HEK293 (cell line): ENCODE measurements at regions not wholly inside any gene's neighbourhood (a gene's known extent, or its start where the extent isn't known, plus 50 kb on each side); places are given as distances from the start of the nearest gene placed in this dataset.

Experiments used
- MYNN ChIP-seq: fragments of 450-650 bp; formaldehyde crosslinking; IDR thresholded peaks from 2 replicates; pipeline ENCODE4 v1.5.1; 2016; ENCODE audit warnings: missing biosample characterization, missing genetic modification characterization, borderline replicate concordance
- SETDB1 ChIP-seq: IDR thresholded peaks from one replicate; pipeline ENCODE4 v1.6.1; 2017; ENCODE audit warnings: mild to moderate bottlenecking, low read length, moderate library complexity, mixed read lengths; ENCODE audit not compliant: insufficient read length
- ZBTB21 ChIP-seq: fragments of 450-650 bp; formaldehyde crosslinking; IDR thresholded peaks from 2 replicates; pipeline ENCODE4 v1.5.1; 2017; ENCODE audit warnings: missing biosample characterization, missing genetic modification characterization
- ZNF114 ChIP-seq: fragments of 450-650 bp; formaldehyde crosslinking; IDR thresholded peaks from 2 replicates; pipeline ENCODE4 v1.5.0; 2017; ENCODE audit warnings: missing biosample characterization, missing genetic modification characterization
- ZNF138 ChIP-seq: fragments of 450-650 bp; formaldehyde crosslinking; IDR thresholded peaks from 2 replicates; pipeline ENCODE4 v1.5.1; 2016; ENCODE audit warnings: missing biosample characterization, missing genetic modification characterization, borderline replicate concordance
- ZNF140 ChIP-seq: fragments of 450-650 bp; formaldehyde crosslinking; IDR thresholded peaks from 2 replicates; pipeline ENCODE4 v1.5.1; 2016; ENCODE audit warnings: missing biosample characterization, missing genetic modification characterization
- ZNF169 ChIP-seq: fragments of 450-650 bp; formaldehyde crosslinking; IDR thresholded peaks from 2 replicates; pipeline ENCODE4 v1.5.1; 2016; ENCODE audit warnings: missing biosample characterization, missing genetic modification characterization
- ZNF175 ChIP-seq: fragments of 450-650 bp; formaldehyde crosslinking; IDR thresholded peaks from 2 replicates; pipeline ENCODE4 v1.5.1; 2016; ENCODE audit warnings: missing biosample characterization, missing genetic modification characterization
- ZNF24 ChIP-seq: fragments of 450-650 bp; formaldehyde crosslinking; IDR thresholded peaks from 2 replicates; pipeline ENCODE4 v1.5.1; 2016; ENCODE audit warnings: missing biosample characterization, missing genetic modification characterization
- ZNF274 ChIP-seq, 2 experiments: fragments of 200-500 bp in 1 of 2; fragments of 450-650 bp in 1 of 2; sonication (Bioruptor generic) in 1 of 2; formaldehyde crosslinking in 1 of 2; IDR thresholded peaks; 2 replicates each; pipeline versions ENCODE4 v1.5.1 to v1.6.1; 2014 to 2016; ENCODE audit warnings: borderline replicate concordance in 1 of 2, inconsistent platforms in 1 of 2, low read length in 1 of 2, missing biosample characterization in 1 of 2, missing genetic modification characterization in 1 of 2
- ZNF510 ChIP-seq: fragments of 450-650 bp; formaldehyde crosslinking; IDR thresholded peaks from 2 replicates; pipeline ENCODE4 v1.5.1; 2018; ENCODE audit warnings: mild to moderate bottlenecking, missing genetic modification characterization, missing biosample characterization; ENCODE audit not compliant: insufficient replicate concordance
- ZNF529 ChIP-seq: fragments of 450-650 bp; formaldehyde crosslinking; IDR thresholded peaks from 2 replicates; pipeline ENCODE4 v1.5.1; 2017; ENCODE audit warnings: missing genetic modification characterization, missing biosample characterization; ENCODE audit not compliant: insufficient replicate concordance
- ZNF76 ChIP-seq: fragments of 450-650 bp; formaldehyde crosslinking; IDR thresholded peaks from 2 replicates; pipeline ENCODE4; 2016; ENCODE audit warnings: low read depth, missing biosample characterization, missing genetic modification characterization, borderline replicate concordance
- TF ChIP-seq, protein P1 (sequence below): fragments of 450-650 bp; formaldehyde crosslinking; IDR thresholded peaks from 2 replicates; pipeline ENCODE4 v1.5.1; 2016; ENCODE audit warnings: missing biosample characterization, missing genetic modification characterization

DNA sequence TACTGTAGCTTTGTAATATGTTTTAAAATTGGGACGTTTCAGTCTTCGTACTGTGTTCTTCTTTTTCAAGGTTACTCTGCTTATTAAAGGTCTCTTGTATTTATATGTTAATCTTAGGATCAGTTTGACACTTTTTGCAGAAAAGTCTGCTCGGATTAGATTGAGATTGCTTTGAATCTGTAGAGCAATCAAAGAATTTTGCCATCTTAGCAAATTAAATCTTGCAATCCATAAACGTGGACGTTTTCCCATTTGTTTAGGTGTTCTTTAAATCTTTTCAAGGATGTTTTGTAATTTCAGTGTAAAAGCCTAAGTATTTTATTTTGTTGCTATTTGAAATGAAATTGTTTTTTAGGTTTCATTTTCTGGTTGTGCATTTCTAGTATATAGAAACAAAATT, 78.0 kb upstream of the GTSF1L start:
- no peak for TF ChIP-seq ZNF24 (tag by site-specific recombination)
- no peak for TF ChIP-seq ZNF140 (tag by site-specific recombination)
- peak; percentile 23 for TF ChIP-seq SETDB1
- no peak for TF ChIP-seq MYNN (tag by site-specific recombination)
- no peak for TF ChIP-seq ZNF76 (tag by site-specific recombination)
- TF ChIP-seq, protein P1, sequence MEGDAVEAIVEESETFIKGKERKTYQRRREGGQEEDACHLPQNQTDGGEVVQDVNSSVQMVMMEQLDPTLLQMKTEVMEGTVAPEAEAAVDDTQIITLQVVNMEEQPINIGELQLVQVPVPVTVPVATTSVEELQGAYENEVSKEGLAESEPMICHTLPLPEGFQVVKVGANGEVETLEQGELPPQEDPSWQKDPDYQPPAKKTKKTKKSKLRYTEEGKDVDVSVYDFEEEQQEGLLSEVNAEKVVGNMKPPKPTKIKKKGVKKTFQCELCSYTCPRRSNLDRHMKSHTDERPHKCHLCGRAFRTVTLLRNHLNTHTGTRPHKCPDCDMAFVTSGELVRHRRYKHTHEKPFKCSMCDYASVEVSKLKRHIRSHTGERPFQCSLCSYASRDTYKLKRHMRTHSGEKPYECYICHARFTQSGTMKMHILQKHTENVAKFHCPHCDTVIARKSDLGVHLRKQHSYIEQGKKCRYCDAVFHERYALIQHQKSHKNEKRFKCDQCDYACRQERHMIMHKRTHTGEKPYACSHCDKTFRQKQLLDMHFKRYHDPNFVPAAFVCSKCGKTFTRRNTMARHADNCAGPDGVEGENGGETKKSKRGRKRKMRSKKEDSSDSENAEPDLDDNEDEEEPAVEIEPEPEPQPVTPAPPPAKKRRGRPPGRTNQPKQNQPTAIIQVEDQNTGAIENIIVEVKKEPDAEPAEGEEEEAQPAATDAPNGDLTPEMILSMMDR (tag by site-specific recombination): no peak
- TF ChIP-seq ZNF529 (tag by site-specific recombination): no peak
- no peak for TF ChIP-seq ZNF114
- no peak for TF ChIP-seq ZNF175
- TF ChIP-seq ZNF138: no peak
- no peak for TF ChIP-seq ZNF169
- TF ChIP-seq ZBTB21 (tag by site-specific recombination): no peak
- no peak for TF ChIP-seq ZNF274 (IDR thresholded peaks at IDR 0.05; ENCODE audit: low read length)
- TF ChIP-seq ZNF274 (tag by site-specific recombination; IDR thresholded peaks at IDR 0.05; ENCODE audit: borderline replicate concordance): no peak
- no peak for TF ChIP-seq ZNF510 (tag by site-specific recombination)
